Fibroblast of skin of left quadriceps (primary cell): ENCODE measurements at regions not wholly inside any gene's neighbourhood (a gene's known extent, or its start where the extent isn't known, plus 50 kb on each side); places are given as distances from the start of the nearest gene placed in this dataset.

Experiments
- DNase-seq, 2 experiments: peaks; one replicate each; pipeline ENCODE4 v3.0.0-alpha.2; 2013; ENCODE audit warnings: low read depth in 2 of 2

GRCh38 chr7:33810356-33810755 is 95.0 kb upstream of the BMPER start:
- no peak for DNase-seq

- no peak for DNase-seq
Observed at GRCh38 chr7:33813331-33813730, 92.0 kb upstream of the BMPER start.

- no peak for DNase-seq
Observed at GRCh38 chr7:33814400-33814799, 90.9 kb upstream of the BMPER start.

- no peak for DNase-seq
Observed at GRCh38 chr7:33814936-33815335, 90.4 kb upstream of the BMPER start.

GRCh38 chr7:33815336-33815735 is 90.0 kb upstream of the BMPER start:
- no peak for DNase-seq

GRCh38 chr7:33816106-33816505 is 89.2 kb upstream of the BMPER start:
- DNase-seq: no peak

GRCh38 chr7:33819658-33820057 is 85.7 kb upstream of the BMPER start:
- no peak for DNase-seq

- DNase-seq: no peak
Observed at GRCh38 chr7:33820206-33820605, 85.1 kb upstream of the BMPER start.

- DNase-seq: peak; percentile 17 to 19
Observed at GRCh38 chr7:33821970-33822369, 83.4 kb upstream of the BMPER start.

- no peak for DNase-seq
Observed at GRCh38 chr7:33823913-33824312, 81.4 kb upstream of the BMPER start.

GRCh38 chr7:33824911-33825459 is 80.4 kb upstream of the BMPER start:
- no peak for DNase-seq

GRCh38 chr7:33825644-33826043 is 79.7 kb upstream of the BMPER start:
- DNase-seq: no peak

GRCh38 chr7:33829536-33829935 is 75.8 kb upstream of the BMPER start:
- no peak for DNase-seq

GRCh38 chr7:33831389-33832141 is 73.8 kb upstream of the BMPER start:
- peak in 1 of 2 experiments; percentile 23 for DNase-seq

GRCh38 chr7:33832271-33832721 is 73.0 kb upstream of the BMPER start:
- DNase-seq: no peak

GRCh38 chr7:33836797-33837355 is 68.5 kb upstream of the BMPER start:
- DNase-seq: no peak

- DNase-seq: no peak
Observed at GRCh38 chr7:33837356-33837851, 67.9 kb upstream of the BMPER start.

GRCh38 chr7:33841031-33841430 is 64.3 kb upstream of the BMPER start:
- no peak for DNase-seq

GRCh38 chr7:33841705-33842129 is 63.6 kb upstream of the BMPER start:
- peak; percentile 51 to 57 for DNase-seq

GRCh38 chr7:33842150-33842549 is 63.2 kb upstream of the BMPER start:
- DNase-seq: no peak

GRCh38 chr7:33845991-33846509 is 59.3 kb upstream of the BMPER start:
- no peak for DNase-seq

- DNase-seq: no peak
Observed at GRCh38 chr7:33849004-33849403, 56.3 kb upstream of the BMPER start.
